H1 (cell line): ENCODE measurements at regions not wholly inside any gene's neighbourhood (a gene's known extent, or its start where the extent isn't known, plus 50 kb on each side); places are given as distances from the start of the nearest gene placed in this dataset.

ENCODE experiments used
- CTCF ChIA-PET: fragments of 300-600 bp; sonication (Branson Sonifier 250); formaldehyde crosslinking; loops from one replicate; lab custom pipeline; 2021; ENCODE audit not compliant: partially characterized antibody; lab: Charles Lee
- POLR2A ChIA-PET: fragments of 300-600 bp; sonication (Branson Sonifier 250); formaldehyde crosslinking; loops from one replicate; lab custom pipeline; 2021; ENCODE audit warnings: inconsistent platforms; ENCODE audit not compliant: partially characterized antibody; lab: Charles Lee
- DNase-seq, 2 experiments: peaks; one replicate each; pipeline versions ENCODE4 v3.0.0 to v3.0.0-alpha.2; 2010 to 2022; ENCODE audit warnings: low spot score in 2 of 2, low read depth in 1 of 2, mixed read lengths in 1 of 2
- FAIRE-seq: peaks from 2 replicates; lab custom pipeline; 2011; peaks lifted over from hg19 to GRCh38; lab: Jason Lieb, UNC
- H2AFZ ChIP-seq: 2 replicates; pipeline ENCODE4 v1.8.1; 2012; ENCODE audit warnings: low read length, inconsistent platforms
- H2AK5ac ChIP-seq: 2 replicates; pipeline ENCODE4 v1.6.1; 2013; ENCODE audit warnings: low read depth, low read length
- H2BK120ac ChIP-seq: replicated peaks from 2 replicates; pipeline ENCODE3; 2013; ENCODE audit warnings: low read depth, low read length, inconsistent platforms
- H2BK12ac ChIP-seq: 2 replicates; pipeline ENCODE4 v1.6.1; 2013; ENCODE audit warnings: low read depth, low read length
- H2BK15ac ChIP-seq: 2 replicates; pipeline ENCODE4 v1.6.1; 2013; ENCODE audit warnings: low read length
- H2BK20ac ChIP-seq: 2 replicates; pipeline ENCODE4 v1.6.1; 2013; ENCODE audit warnings: low read length
- H2BK5ac ChIP-seq: 2 replicates; pipeline ENCODE4 v1.6.1; 2013; ENCODE audit warnings: low read depth, low read length
- H3K14ac ChIP-seq: 2 replicates; pipeline ENCODE4 v1.6.1; 2013; ENCODE audit warnings: inconsistent platforms; ENCODE audit not compliant: insufficient read length
- H3K18ac ChIP-seq: 2 replicates; pipeline ENCODE4 v1.6.1; 2013; ENCODE audit warnings: low read length; ENCODE audit errors: extremely low read depth
- H3K23ac ChIP-seq: 2 replicates; pipeline ENCODE4 v1.6.1; 2013; ENCODE audit warnings: inconsistent platforms; ENCODE audit not compliant: insufficient read length
- H3K23me2 ChIP-seq: 2 replicates; pipeline ENCODE4 v1.6.1; 2013; ENCODE audit warnings: low read depth, low read length
- H3K27ac ChIP-seq: 2 replicates; pipeline ENCODE4 v1.6.1; 2011; ENCODE audit warnings: low read depth, low read length, inconsistent platforms
- H3K27me3 ChIP-seq, 4 experiments: replicated peaks in 1 of 4; 1 replicate in 1 of 4; 2 replicates in 3 of 4; pipeline versions ENCODE4 v1.6.1 to v1.8.1; 2011 to 2013; ENCODE audit warnings: low read length in 3 of 4, mild to moderate bottlenecking in 3 of 4, inconsistent platforms in 2 of 4, mixed read lengths in 2 of 4, moderate library complexity in 1 of 4; ENCODE audit not compliant: control insufficient read depth in 3 of 4, insufficient read depth in 3 of 4; ENCODE audit errors: extremely low read depth in 1 of 4
- H3K36me3 ChIP-seq, 4 experiments: 2 replicates each; pipeline versions ENCODE4 v1.6.1 to v1.8.1; 2011 to 2013; ENCODE audit warnings: mild to moderate bottlenecking in 4 of 4, low read length in 3 of 4, moderate library complexity in 2 of 4, control low read depth in 1 of 4, inconsistent platforms in 1 of 4; ENCODE audit not compliant: insufficient read depth in 4 of 4, control insufficient read depth in 2 of 4
- H3K4ac ChIP-seq: replicated peaks from 2 replicates; pipeline ENCODE3; 2013; ENCODE audit warnings: low read length, low read depth, mixed read lengths, inconsistent platforms; ENCODE audit not compliant: insufficient read length
- H3K4me1 ChIP-seq, 4 experiments: replicated peaks in 1 of 4; 1 replicate in 1 of 4; 2 replicates in 3 of 4; pipeline versions ENCODE4 v1.6.1 to v1.8.1; 2011 to 2013; ENCODE audit warnings: low read length in 3 of 4, inconsistent platforms in 2 of 4, mixed read lengths in 1 of 4; ENCODE audit not compliant: insufficient read depth in 4 of 4, control insufficient read depth in 3 of 4
- H3K4me2 ChIP-seq, 2 experiments: 2 replicates each; pipeline versions ENCODE4 v1.6.1 to v1.8.1; 2011 to 2013; ENCODE audit warnings: low read depth in 2 of 2, low read length in 2 of 2, control low read depth in 1 of 2, inconsistent platforms in 1 of 2, mild to moderate bottlenecking in 1 of 2; ENCODE audit not compliant: insufficient read depth in 1 of 2
- H3K4me3 ChIP-seq, 4 experiments: fragments of 200-600, 300-600 bp in 1 of 4; sonication (generic), shearing (Covaris generic), sonication (Bioruptor Twin) in 1 of 4; 2 replicates each; pipeline versions ENCODE4 v1.5.1 to v1.8.1; 2011 to 2016; ENCODE audit warnings: low read length in 4 of 4, low read depth in 3 of 4, control low read depth in 2 of 4, inconsistent platforms in 2 of 4, mild to moderate bottlenecking in 2 of 4, mixed read lengths in 1 of 4, moderate library complexity in 1 of 4; ENCODE audit not compliant: insufficient read depth in 2 of 4; ENCODE audit errors: extremely low read depth in 1 of 4
- H3K56ac ChIP-seq: replicated peaks from 2 replicates; pipeline ENCODE3; 2013; ENCODE audit warnings: low read depth, mild to moderate bottlenecking, mixed read lengths, low read length, inconsistent platforms; ENCODE audit not compliant: insufficient read length
- H3K79me1 ChIP-seq: 2 replicates; pipeline ENCODE4 v1.6.1; 2013; ENCODE audit warnings: low read depth, low read length, control low read depth
- H3K79me2 ChIP-seq, 2 experiments: 2 replicates each; pipeline versions ENCODE4 v1.6.1 to v1.8.1; 2012 to 2013; ENCODE audit warnings: low read length in 2 of 2, mild to moderate bottlenecking in 2 of 2, inconsistent platforms in 1 of 2; ENCODE audit not compliant: insufficient read depth in 2 of 2, control insufficient read depth in 1 of 2
- H3K9ac ChIP-seq, 4 experiments: replicated peaks in 1 of 4; 1 replicate in 1 of 4; 2 replicates in 3 of 4; pipeline versions ENCODE4 v1.6.1 to v1.8.1; 2011 to 2013; ENCODE audit warnings: low read depth in 3 of 4, low read length in 3 of 4, control low read depth in 2 of 4, mild to moderate bottlenecking in 2 of 4, moderate library complexity in 2 of 4, inconsistent platforms in 1 of 4; ENCODE audit errors: extremely low read depth in 1 of 4
- H3K9me3 ChIP-seq, 2 experiments: 2 replicates each; pipeline versions ENCODE4 v1.6.1 to v1.8.1; 2012 to 2013; ENCODE audit warnings: mild to moderate bottlenecking in 2 of 2, moderate library complexity in 2 of 2, control low read depth in 1 of 2, inconsistent platforms in 1 of 2, low read depth in 1 of 2, low read length in 1 of 2, mixed read lengths in 1 of 2; ENCODE audit not compliant: insufficient read depth in 2 of 2
- H4K20me1 ChIP-seq, 2 experiments: replicated peaks in 1 of 2; 2 replicates each; pipeline versions ENCODE3 to v1.8.1; 2011 to 2013; ENCODE audit warnings: inconsistent platforms in 2 of 2, low read length in 2 of 2, mild to moderate bottlenecking in 1 of 2; ENCODE audit not compliant: insufficient read depth in 2 of 2, control insufficient read depth in 1 of 2
- H4K5ac ChIP-seq: 2 replicates; pipeline ENCODE4 v1.6.1; 2013; ENCODE audit warnings: low read length, low read depth, mixed read lengths, inconsistent platforms; ENCODE audit not compliant: insufficient read length
- H4K8ac ChIP-seq: 2 replicates; pipeline ENCODE4 v1.8.0; 2013; ENCODE audit warnings: mild to moderate bottlenecking, moderate library complexity, low read length, inconsistent platforms; ENCODE audit not compliant: insufficient read depth; ENCODE audit errors: extremely low read depth
- H4K91ac ChIP-seq: replicated peaks from 2 replicates; pipeline ENCODE3; 2013; ENCODE audit warnings: low read length, mixed read lengths, inconsistent platforms; ENCODE audit not compliant: insufficient read length
- KDM4A ChIP-seq: IDR thresholded peaks from one replicate; pipeline ENCODE4 v1.7.1; 2012; ENCODE audit warnings: low read depth, mild to moderate bottlenecking, moderate library complexity, low read length, inconsistent platforms; ENCODE audit not compliant: severe bottlenecking
- RBBP5 ChIP-seq: IDR thresholded peaks from 2 replicates; pipeline ENCODE4 v1.7.1; 2012; ENCODE audit warnings: low read depth, mild to moderate bottlenecking, inconsistent platforms, low read length, moderate library complexity, borderline replicate concordance
- WGBS, 2 experiments: shearing (Covaris generic) in 1 of 2; methylation state at CpG; one replicate each; pipeline versions ENCODE4 v1.1.6 to v1.1.7; 2013 to 2015; ENCODE audit warnings: low lambda C conversion rate in 2 of 2, mixed read lengths in 2 of 2, inconsistent platforms in 1 of 2, low coverage in 1 of 2, missing lambda C conversion rate in 1 of 2; ENCODE audit not compliant: insufficient replicate concordance in 2 of 2, insufficient coverage in 1 of 2, insufficient read length in 1 of 2; ENCODE audit errors: extremely low coverage in 1 of 2, missing lambda C conversion rate in 1 of 2; 5-methylcytosine and 5-hydroxymethylcytosine counted together

- H2BK12ac ChIP-seq: no peak overlapping the region
- no peak overlapping the region for H3K56ac ChIP-seq
- no peak overlapping the region for H3K4me3 ChIP-seq
- no peak overlapping the region for H3K4me2 ChIP-seq
- no peaks in the 10 kb centered on the region for H4K20me1 ChIP-seq
- H3K4me1 ChIP-seq: no peaks in the 10 kb centered on the region
- no peak for DNase-seq
- no peak overlapping the region for H2BK120ac ChIP-seq
- no peak overlapping the region for H3K9ac ChIP-seq
- H3K23me2 ChIP-seq: no peaks in the 10 kb centered on the region
- no peak overlapping the region for H3K23ac ChIP-seq
- no peak overlapping the region for H3K14ac ChIP-seq
- no peak overlapping the region for H4K91ac ChIP-seq
- no peak overlapping the region for H2BK15ac ChIP-seq
- H3K79me2 ChIP-seq: no peaks in the 10 kb centered on the region
- no peak overlapping the region for H3K18ac ChIP-seq
- no peaks in the 10 kb centered on the region for H3K27me3 ChIP-seq
- 100% methylated on average over 1 of the region's 1 CpG; no CpG with 5 or more reads in 1 of the 2 experiments for WGBS, 2 experiments
- no peaks in the 10 kb centered on the region for H3K9me3 ChIP-seq
- H3K36me3 ChIP-seq: no peaks in the 10 kb centered on the region
- no peak overlapping the region for H3K27ac ChIP-seq
- no peaks in the 10 kb centered on the region for H3K79me1 ChIP-seq
- no peak overlapping the region for H2AK5ac ChIP-seq
- H2AFZ ChIP-seq: no peak overlapping the region
- no peak overlapping the region for H4K5ac ChIP-seq
- FAIRE-seq: no peak
- H4K8ac ChIP-seq: no peak overlapping the region
- POLR2A ChIA-PET: no interaction called here
- CTCF ChIA-PET: interaction anchor here (1.1 kb wide), 1 partner anchor 146 kb away, joined by 3 read pairs; no protein-coding TSS in a partner anchor
- H3K4ac ChIP-seq: no peak overlapping the region
- no peak overlapping the region for H2BK5ac ChIP-seq
- H2BK20ac ChIP-seq: no peak overlapping the region
- no peak for TF ChIP-seq RBBP5
- no peak for TF ChIP-seq KDM4A
Observed at GRCh38 chrX:125444659-125445058, 125.0 kb downstream of the TEX13C start.
